GM23338 (cell line): ENCODE measurements at regions not wholly inside any gene's neighbourhood (a gene's known extent, or its start where the extent isn't known, plus 50 kb on each side); places are given as distances from the start of the nearest gene placed in this dataset.

ENCODE experiments used
- ATAC-seq: fragments of 200-7000 bp; cut with Tn5 transposase; 3 replicates; pipeline ENCODE4 v1.9.1; 2020
- DNase-seq: peaks from one replicate; pipeline ENCODE4 v3.0.0-alpha.2; 2015; ENCODE audit warnings: low spot score
- H2AFZ ChIP-seq: fragments of 200-600 bp; sonication (generic); 2 replicates; pipeline ENCODE4 v1.8.0; 2016; ENCODE audit warnings: antibody characterized with exemption, mild to moderate bottlenecking, moderate library complexity
- H3F3A ChIP-seq: fragments of 200-600 bp; sonication (generic); replicated peaks from 2 replicates; pipeline ENCODE4 v1.8.0; 2017; ENCODE audit warnings: antibody characterized with exemption, mixed run types, low read depth
- H3K27ac ChIP-seq: fragments of 200-600 bp; sonication (generic); 2 replicates; pipeline ENCODE4 v1.6.1; 2016; ENCODE audit warnings: low read depth
- H3K27me3 ChIP-seq: fragments of 200-600 bp; sonication (generic); 2 replicates; pipeline ENCODE4 v1.8.0; 2016; ENCODE audit warnings: mild to moderate bottlenecking, mixed run types, moderate library complexity; ENCODE audit not compliant: insufficient read depth
- H3K36me3 ChIP-seq: fragments of 200-600 bp; sonication (generic); 2 replicates; pipeline ENCODE4 v1.8.0; 2016; ENCODE audit warnings: mild to moderate bottlenecking; ENCODE audit not compliant: insufficient read depth
- H3K4me1 ChIP-seq: fragments of 200-600 bp; sonication (generic); 2 replicates; pipeline ENCODE4 v1.8.0; 2016; ENCODE audit warnings: mild to moderate bottlenecking, moderate library complexity; ENCODE audit not compliant: insufficient read depth
- H3K4me2 ChIP-seq: fragments of 200-600 bp; sonication (generic); 2 replicates; pipeline ENCODE4 v1.7.1; 2017; ENCODE audit warnings: mixed run types
- H3K4me3 ChIP-seq: fragments of 200-600 bp; sonication (generic); 2 replicates; pipeline ENCODE4 v1.6.1; 2016; ENCODE audit warnings: mixed run types
- H3K79me2 ChIP-seq: fragments of 200-600 bp; sonication (generic); replicated peaks from 2 replicates; pipeline ENCODE4 v1.8.0; 2017; ENCODE audit warnings: mild to moderate bottlenecking; ENCODE audit not compliant: insufficient read depth
- H3K9me2 ChIP-seq: fragments of 200-600 bp; sonication (generic); 2 replicates; pipeline ENCODE4 v1.8.0; 2017; ENCODE audit not compliant: insufficient read depth
- H4K20me1 ChIP-seq: fragments of 200-600 bp; sonication (generic); replicated peaks from 2 replicates; pipeline ENCODE4 v1.8.0; 2017; ENCODE audit warnings: mild to moderate bottlenecking; ENCODE audit not compliant: insufficient read depth
- H3K27ac Mint-ChIP-seq: 2 replicates; pipeline ENCODE4 v1.8.0; 2020; ENCODE audit warnings: inconsistent platforms, mild to moderate bottlenecking, moderate library complexity, mixed read lengths
- H3K27me3 Mint-ChIP-seq: 3 replicates; pipeline ENCODE4 v1.8.0; 2022; ENCODE audit warnings: low read depth, mild to moderate bottlenecking, moderate library complexity, mixed read lengths, inconsistent platforms; ENCODE audit not compliant: insufficient read depth, poor library complexity
- H3K36me3 Mint-ChIP-seq: 3 replicates; pipeline ENCODE4 v1.8.0; 2021; ENCODE audit warnings: low read depth, mild to moderate bottlenecking, inconsistent platforms, moderate library complexity, mixed read lengths
- H3K4me1 Mint-ChIP-seq: 3 replicates; pipeline ENCODE4 v1.8.0; 2020; ENCODE audit warnings: mild to moderate bottlenecking, inconsistent platforms, mixed read lengths
- H3K4me3 Mint-ChIP-seq: 3 replicates; pipeline ENCODE4 v1.8.0; 2021; ENCODE audit warnings: moderate library complexity, mild to moderate bottlenecking, inconsistent platforms, mixed read lengths
- H3K9me3 Mint-ChIP-seq: 3 replicates; pipeline ENCODE4 v1.8.0; 2020; ENCODE audit warnings: moderate library complexity, mild to moderate bottlenecking, inconsistent platforms, mixed read lengths
- CREB1 ChIP-seq: fragments of 250-450 bp; sonication (Bioruptor Pico); IDR thresholded peaks from 2 replicates; pipeline ENCODE4 v1.5.0; 2020; ENCODE audit warnings: low read depth, mild to moderate bottlenecking, moderate library complexity
- ETS1 ChIP-seq: IDR thresholded peaks from 2 replicates; pipeline ENCODE4 v1.6.1; 2016; ENCODE audit warnings: antibody characterized with exemption
- EZH2 ChIP-seq: fragments of 200-600 bp; sonication (generic); IDR thresholded peaks from one replicate; pipeline ENCODE4 v1.8.0; 2017; ENCODE audit warnings: antibody characterized with exemption, mild to moderate bottlenecking, low read depth; ENCODE audit not compliant: unreplicated experiment
- JUNB ChIP-seq: IDR thresholded peaks from one replicate; pipeline ENCODE4 v1.6.1; 2016; ENCODE audit warnings: antibody characterized with exemption; ENCODE audit not compliant: unreplicated experiment
- NANOG ChIP-seq: IDR thresholded peaks from 2 replicates; pipeline ENCODE4 v1.6.1; 2016; ENCODE audit warnings: antibody characterized with exemption, borderline replicate concordance
- REST ChIP-seq: IDR thresholded peaks from one replicate; pipeline ENCODE4 v1.6.1; 2018; ENCODE audit warnings: antibody characterized with exemption; ENCODE audit not compliant: unreplicated experiment
- STAT1 ChIP-seq: IDR thresholded peaks from one replicate; pipeline ENCODE4 v1.6.1; 2016; ENCODE audit warnings: antibody characterized with exemption; ENCODE audit not compliant: unreplicated experiment
- ZNF114 ChIP-seq: fragments of 250-450 bp; sonication (Bioruptor Pico); IDR thresholded peaks from 2 replicates; pipeline ENCODE4 v1.5.0; 2020; ENCODE audit warnings: mild to moderate bottlenecking, moderate library complexity
- ZNF331 ChIP-seq: fragments of 250-450 bp; sonication (Bioruptor Pico); IDR thresholded peaks from 2 replicates; pipeline ENCODE4 v1.5.0; 2020; ENCODE audit warnings: low read depth, mild to moderate bottlenecking, moderate library complexity
- ZNF462 ChIP-seq: fragments of 250-450 bp; sonication (Bioruptor Pico); IDR thresholded peaks from 2 replicates; pipeline ENCODE4 v1.5.0; 2020; ENCODE audit warnings: mild to moderate bottlenecking, moderate library complexity

GRCh38 chr2:236855866-236856847 lies 229.5 kb upstream of the COPS8 start:
- H3K27me3 Mint-ChIP-seq: peaks cover 16% of the 10 kb centered on the region
- no peaks in the 10 kb centered on the region for H3K79me2 ChIP-seq
- no peak overlapping the region for H3K27ac Mint-ChIP-seq
- H3F3A ChIP-seq: no peaks in the 10 kb centered on the region
- H2AFZ ChIP-seq: peak overlapping the region; percentile 91
- no peak overlapping the region for H3K27ac ChIP-seq
- H4K20me1 ChIP-seq: no peaks in the 10 kb centered on the region
- ATAC-seq (peak; percentile 45), DNase-seq (no peak)
- peaks cover 6% of the 10 kb centered on the region for H3K36me3 Mint-ChIP-seq
- no peaks in the 10 kb centered on the region for H3K27me3 ChIP-seq
- no peak overlapping the region for H3K4me3 ChIP-seq
- H3K4me1 ChIP-seq: peaks cover 36% of the 10 kb centered on the region
- H3K4me1 Mint-ChIP-seq: peaks cover 59% of the 10 kb centered on the region
- peak overlapping the region; percentile 34; the same call in 1 of the 2 replicates for H3K4me2 ChIP-seq
- no peaks in the 10 kb centered on the region for H3K9me2 ChIP-seq
- H3K4me3 Mint-ChIP-seq: 0 out of 3 replicates have a peak overlapping the region, but pooled peaks have one; percentile 6
- TF ChIP-seq ETS1 (no peak), ZNF114 (CRISPR knock-in tag) (no peak), CREB1 (CRISPR knock-in tag) (no peak), STAT1 (no peak), JUNB (no peak), ZNF331 (CRISPR knock-in tag) (no peak), NANOG (no peak), EZH2 (no peak), REST (no peak)
- H3K9me3 Mint-ChIP-seq: peaks cover 16% of the 10 kb centered on the region; the same call in 2 of the 3 replicates
- no peaks in the 10 kb centered on the region for H3K36me3 ChIP-seq

- H2AFZ ChIP-seq: peak overlapping the region; percentile 91; the same call in 1 of the 2 replicates
- H3K27me3 ChIP-seq: no peaks in the 10 kb centered on the region
- peak overlapping the region; percentile 34; the same call in 1 of the 2 replicates for H3K4me2 ChIP-seq
- H3K79me2 ChIP-seq: no peaks in the 10 kb centered on the region
- Mint-ChIP-seq H3K36me3 (peaks cover 6% of the 10 kb centered on the region), H3K4me1 (peaks cover 60% of the 10 kb centered on the region), H3K9me3 (peaks cover 16% of the 10 kb centered on the region; the same call in 2 of the 3 replicates), H3K27me3 (peaks cover 14% of the 10 kb centered on the region), H3K27ac (no peak overlapping the region), H3K4me3 (0 out of 3 replicates have a peak overlapping the region, but pooled peaks have one; percentile 6)
- no peak overlapping the region for H3K4me3 ChIP-seq
- ATAC-seq (peak; percentile 17), DNase-seq (no peak)
- H3K36me3 ChIP-seq: no peaks in the 10 kb centered on the region
- H3F3A ChIP-seq: no peaks in the 10 kb centered on the region
- no peaks in the 10 kb centered on the region for H4K20me1 ChIP-seq
- peaks cover 36% of the 10 kb centered on the region for H3K4me1 ChIP-seq
- H3K9me2 ChIP-seq: no peaks in the 10 kb centered on the region
- H3K27ac ChIP-seq: no peak overlapping the region
- TF ChIP-seq STAT1 (no peak), ZNF462 (CRISPR knock-in tag) (no peak)
Observed at GRCh38 chr2:236856848-236857235, 228.8 kb upstream of the COPS8 start.
